CD4-positive, alpha-beta T cell treated with Interleukin-21 for 1 hour (primary cell): ENCODE measurements at regions not wholly inside any gene's neighbourhood (a gene's known extent, or its start where the extent isn't known, plus 50 kb on each side); places are given as distances from the start of the nearest gene placed in this dataset.
A peak's percentile ranks its signal among the peaks of the same experiment; 100 is the strongest.

Experiments used
- DNase-seq: peaks from one replicate; pipeline ENCODE4 v3.0.0-alpha.2; 2020

GRCh38 chr13:99859178-99860177, 112.1 kb downstream of the ZIC5 start:
- peak; percentile 28 for DNase-seq

- DNase-seq, result no peak
Measured at GRCh38 chr13:99857738-99858137, 113.8 kb downstream of the ZIC5 start.

GRCh38 chr13:99855526-99856420, 115.8 kb downstream of the ZIC5 start:
- DNase-seq, result no peak

GRCh38 chr13:99854366-99854765, 117.2 kb downstream of the ZIC5 start:
- DNase-seq, result no peak

GRCh38 chr13:99847318-99847750, 124.2 kb downstream of the ZIC5 start:
- no peak for DNase-seq

GRCh38 chr13:99845161-99845874, 126.2 kb downstream of the ZIC5 start:
- DNase-seq, result no peak

- no peak for DNase-seq
Measured at GRCh38 chr13:99844421-99844820, 127.1 kb downstream of the ZIC5 start.

- no peak for DNase-seq
Measured at GRCh38 chr13:99843872-99844271, 127.7 kb downstream of the ZIC5 start.

GRCh38 chr13:99842405-99842804, 129.2 kb downstream of the ZIC5 start:
- DNase-seq, result no peak

GRCh38 chr13:99836291-99836690, 135.3 kb downstream of the ZIC5 start:
- DNase-seq, result no peak

- DNase-seq, result no peak
Measured at GRCh38 chr13:99835442-99835841, 136.1 kb downstream of the ZIC5 start.

- no peak for DNase-seq
Measured at GRCh38 chr13:99834246-99834645, 137.3 kb downstream of the ZIC5 start.

GRCh38 chr13:99832347-99832746, 139.2 kb downstream of the ZIC5 start:
- no peak for DNase-seq

- DNase-seq, result no peak
Measured at GRCh38 chr13:99830931-99831330, 140.6 kb downstream of the ZIC5 start.

GRCh38 chr13:99829593-99830239, 141.9 kb downstream of the ZIC5 start:
- DNase-seq, result no peak

GRCh38 chr13:99829161-99829560, 142.4 kb downstream of the ZIC5 start:
- no peak for DNase-seq

- DNase-seq, result no peak
Measured at GRCh38 chr13:99828735-99829134, 142.8 kb downstream of the ZIC5 start.

- DNase-seq, result no peak
Measured at GRCh38 chr13:99828123-99828522, 143.4 kb downstream of the ZIC5 start.

- no peak for DNase-seq
Measured at GRCh38 chr13:99827011-99827772, 144.4 kb downstream of the ZIC5 start.

- DNase-seq, result no peak
Measured at GRCh38 chr13:99823961-99824360, 147.6 kb downstream of the ZIC5 start.

GRCh38 chr13:99822820-99823219, 148.7 kb downstream of the ZIC5 start:
- DNase-seq, result no peak

GRCh38 chr13:99821741-99822140, 149.8 kb downstream of the ZIC5 start:
- no peak for DNase-seq
